ENCODE measurements at regions not wholly inside any gene's neighbourhood (a gene's known extent, or its start where the extent isn't known, plus 50 kb on each side); places are given as distances from the start of the nearest gene placed in this dataset.
"Not testable (repeated sequence)": the region's sequence is repeated elsewhere in the genome, so short reads cannot be mapped to it uniquely, and the experiment has no call there.

DNA sequence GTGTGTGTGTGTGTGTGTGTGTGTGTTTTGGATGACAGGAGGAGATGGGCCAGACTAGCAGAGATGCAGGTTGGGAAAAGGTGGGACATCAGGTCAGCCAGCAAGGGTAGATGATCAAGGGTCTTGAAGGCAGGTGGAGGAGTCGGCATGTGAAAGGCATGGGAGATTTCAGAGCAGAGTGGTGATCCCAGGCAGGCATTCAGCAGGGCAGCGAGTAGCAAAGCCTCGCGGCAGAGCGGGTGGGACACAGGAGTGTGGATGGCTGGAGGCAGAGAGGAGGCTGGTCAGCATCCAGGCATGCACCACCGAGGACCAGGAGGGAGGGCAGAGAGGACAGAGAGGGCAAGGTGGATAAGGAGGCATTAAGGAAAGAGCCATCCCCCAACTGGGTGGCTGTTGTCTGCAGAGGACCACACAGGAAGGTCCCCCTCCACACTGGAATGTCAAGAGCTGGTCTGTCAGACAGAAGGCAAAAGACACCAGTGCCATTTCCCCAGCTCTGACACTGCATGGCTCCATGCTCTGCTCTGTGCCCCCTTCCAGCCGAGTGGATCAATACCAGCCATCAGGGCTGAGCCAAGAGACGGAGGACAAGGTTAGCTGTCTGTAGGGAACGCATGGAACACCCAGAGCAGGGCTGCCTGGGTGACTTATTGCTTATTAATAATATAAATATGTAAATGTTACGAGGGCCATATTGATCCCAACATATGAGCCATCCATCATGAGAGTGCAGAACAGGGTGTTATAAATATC lies 74.8 kb upstream of the RPL38 start:
- Histone ChIP-seq H3K27me3 (replicated peaks; ENCODE audit: control insufficient read depth, insufficient read depth, low read length) (peaks cover 17% of the 10 kb centered on the region), H3K36me3 (ENCODE audit: control insufficient read depth, insufficient read depth, low read length, severe bottlenecking) (no peaks in the 10 kb centered on the region), H3K4me3 (ENCODE audit: low read length) (no peak overlapping the region), H3K4me1 (ENCODE audit: control insufficient read depth, insufficient read depth, low read length) (peaks cover 4% of the 10 kb centered on the region), H3K9me3 (ENCODE audit: control insufficient read depth, low read length) (peaks cover 5% of the 10 kb centered on the region), H3K9ac (ENCODE audit: low read length) (no peak overlapping the region)
- no peak for DNase-seq (ENCODE audit: low read depth)

DNA sequence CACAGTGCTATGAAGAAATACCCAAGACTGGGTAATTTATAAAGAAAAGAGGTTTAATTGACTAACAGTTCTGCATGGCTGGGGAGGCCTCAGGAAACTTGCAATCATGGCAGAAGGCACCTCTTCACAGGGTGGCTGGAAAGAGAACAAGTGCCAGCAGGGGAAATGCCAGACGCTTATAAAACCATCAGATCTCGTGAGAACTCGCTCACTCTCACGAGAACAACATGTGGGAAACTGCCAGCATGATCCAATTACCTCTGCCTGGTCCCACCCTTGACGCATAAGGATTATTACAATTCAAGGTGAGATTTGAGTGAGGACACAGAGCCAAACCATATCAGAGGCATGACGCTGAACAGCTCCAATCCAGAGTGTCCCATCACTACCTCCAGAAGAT lies 73.7 kb upstream of the RPL38 start:
- H3K4me1 ChIP-seq (ENCODE audit: control insufficient read depth, insufficient read depth, low read length); H3K4me3 ChIP-seq (ENCODE audit: low read length); DNase-seq (ENCODE audit: low read depth); H3K36me3 ChIP-seq (ENCODE audit: control insufficient read depth, insufficient read depth, low read length, severe bottlenecking); H3K9ac ChIP-seq (ENCODE audit: low read length); H3K9me3 ChIP-seq (ENCODE audit: control insufficient read depth, low read length): not testable (repeated sequence)
- peaks cover 17% of the 10 kb centered on the region for H3K27me3 ChIP-seq (replicated peaks; ENCODE audit: control insufficient read depth, insufficient read depth, low read length)

DNA sequence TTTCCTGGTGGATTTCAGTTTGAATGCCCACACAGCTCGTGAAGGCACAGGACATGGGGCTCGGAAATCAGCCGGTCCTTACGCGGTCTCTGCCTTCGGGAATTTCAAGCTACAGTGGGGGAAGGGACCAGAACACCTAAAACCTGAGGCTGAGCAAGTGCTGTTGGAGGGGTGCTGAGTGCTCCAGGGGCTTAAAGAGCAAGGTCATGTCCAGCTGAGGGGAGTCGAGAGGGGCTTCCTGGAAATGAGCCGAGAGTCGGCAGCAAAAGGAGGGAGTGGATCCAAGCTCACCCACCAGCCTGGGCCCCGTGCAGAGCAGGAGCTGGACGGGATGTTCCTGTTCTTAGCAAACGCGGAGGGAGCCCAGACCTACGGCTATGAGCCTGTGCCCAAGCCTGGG lies 73.2 kb upstream of the RPL38 start:
- no peaks in the 10 kb centered on the region for H3K4me1 ChIP-seq (ENCODE audit: control insufficient read depth, insufficient read depth, low read length)
- DNase-seq (ENCODE audit: low read depth): no peak
- H3K36me3 ChIP-seq (ENCODE audit: control insufficient read depth, insufficient read depth, low read length, severe bottlenecking): no peaks in the 10 kb centered on the region
- H3K9ac ChIP-seq (ENCODE audit: low read length): no peak overlapping the region
- no peak overlapping the region for H3K4me3 ChIP-seq (ENCODE audit: low read length)
- peaks cover 5% of the 10 kb centered on the region for H3K9me3 ChIP-seq (ENCODE audit: control insufficient read depth, low read length)
- H3K27me3 ChIP-seq (replicated peaks; ENCODE audit: control insufficient read depth, insufficient read depth, low read length): peaks cover 17% of the 10 kb centered on the region

DNA sequence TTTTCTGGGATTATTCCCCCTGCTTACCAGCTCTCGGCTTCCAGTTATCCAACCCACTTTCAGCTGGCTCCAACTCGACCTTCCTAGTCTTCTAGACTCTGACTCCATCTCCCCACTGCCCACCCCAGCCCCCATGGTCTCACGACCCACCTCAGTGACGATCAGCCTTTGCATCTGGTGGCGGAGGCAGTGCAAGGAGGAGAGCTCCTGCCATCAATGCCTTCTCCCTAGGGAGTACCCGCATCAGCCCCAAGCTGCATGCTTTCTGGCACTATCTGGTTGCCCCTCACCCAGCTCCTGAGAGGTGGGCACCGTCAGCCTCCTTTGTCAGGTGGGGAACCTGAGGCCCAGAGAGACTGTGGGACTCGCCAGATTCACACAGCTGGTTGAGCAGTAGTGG lies 72.6 kb upstream of the RPL38 start:
- Histone ChIP-seq H3K36me3 (ENCODE audit: control insufficient read depth, insufficient read depth, low read length, severe bottlenecking) (no peaks in the 10 kb centered on the region), H3K27me3 (replicated peaks; ENCODE audit: control insufficient read depth, insufficient read depth, low read length) (peaks cover 17% of the 10 kb centered on the region), H3K4me1 (ENCODE audit: control insufficient read depth, insufficient read depth, low read length) (no peaks in the 10 kb centered on the region), H3K9me3 (ENCODE audit: control insufficient read depth, low read length) (peaks cover 5% of the 10 kb centered on the region), H3K9ac (ENCODE audit: low read length) (no peak overlapping the region), H3K4me3 (ENCODE audit: low read length) (no peak overlapping the region)
- no peak for DNase-seq (ENCODE audit: low read depth)

DNA sequence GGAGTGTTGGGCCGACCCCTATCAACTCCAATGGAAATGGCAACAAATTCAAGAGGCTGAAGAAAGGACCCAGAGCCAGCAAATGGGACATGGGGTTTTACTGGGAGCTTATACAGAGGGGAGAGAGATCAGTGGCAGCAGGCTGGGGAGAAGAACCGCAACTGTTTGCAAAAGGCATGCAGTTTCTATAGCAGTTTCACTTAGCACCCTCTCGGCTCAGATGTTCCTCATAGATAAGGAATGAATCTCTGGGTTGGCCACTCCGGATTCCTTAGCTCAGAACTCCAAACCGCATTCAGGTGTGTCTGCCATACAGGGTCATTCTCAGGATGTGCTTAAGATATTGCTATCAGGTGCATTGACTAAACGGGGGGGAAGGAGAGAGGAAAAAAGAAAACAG lies 71.1 kb upstream of the RPL38 start:
- peaks cover 19% of the 10 kb centered on the region for H3K27me3 ChIP-seq (replicated peaks; ENCODE audit: control insufficient read depth, insufficient read depth, low read length)
- no peak overlapping the region for H3K4me3 ChIP-seq (ENCODE audit: low read length)
- no peak for DNase-seq (ENCODE audit: low read depth)
- no peaks in the 10 kb centered on the region for H3K36me3 ChIP-seq (ENCODE audit: control insufficient read depth, insufficient read depth, low read length, severe bottlenecking)
- no peaks in the 10 kb centered on the region for H3K4me1 ChIP-seq (ENCODE audit: control insufficient read depth, insufficient read depth, low read length)
- peaks cover 5% of the 10 kb centered on the region for H3K9me3 ChIP-seq (ENCODE audit: control insufficient read depth, low read length)
- no peak overlapping the region for H3K9ac ChIP-seq (ENCODE audit: low read length)

DNA sequence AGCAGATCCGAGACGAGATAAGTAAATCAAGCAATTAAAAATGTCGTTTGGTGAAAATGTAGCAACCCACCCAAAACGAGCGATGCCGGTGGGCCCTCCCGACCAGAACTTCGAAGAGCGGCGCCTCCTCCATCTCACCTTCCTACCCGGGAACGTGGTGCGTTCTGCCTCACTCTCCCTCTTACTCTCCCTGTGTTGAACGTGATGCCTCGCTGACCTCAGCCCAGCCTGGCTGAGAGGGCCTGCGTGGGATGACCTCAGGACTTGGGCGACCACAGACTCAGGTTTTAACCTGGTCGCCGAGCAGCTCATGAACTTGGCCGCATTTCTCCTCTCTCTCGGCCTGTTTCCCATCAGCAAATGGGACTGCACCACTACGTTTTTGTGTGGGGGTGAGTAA lies 69.7 kb upstream of the RPL38 start:
- no peak for DNase-seq (ENCODE audit: low read depth)
- peaks cover 18% of the 10 kb centered on the region for H3K27me3 ChIP-seq (replicated peaks; ENCODE audit: control insufficient read depth, insufficient read depth, low read length)
- H3K9ac ChIP-seq (ENCODE audit: low read length): no peak overlapping the region
- H3K9me3 ChIP-seq (ENCODE audit: control insufficient read depth, low read length): peaks cover 5% of the 10 kb centered on the region
- H3K4me3 ChIP-seq (ENCODE audit: low read length): no peak overlapping the region
- H3K36me3 ChIP-seq (ENCODE audit: control insufficient read depth, insufficient read depth, low read length, severe bottlenecking): no peaks in the 10 kb centered on the region
- H3K4me1 ChIP-seq (ENCODE audit: control insufficient read depth, insufficient read depth, low read length): no peaks in the 10 kb centered on the region

DNA sequence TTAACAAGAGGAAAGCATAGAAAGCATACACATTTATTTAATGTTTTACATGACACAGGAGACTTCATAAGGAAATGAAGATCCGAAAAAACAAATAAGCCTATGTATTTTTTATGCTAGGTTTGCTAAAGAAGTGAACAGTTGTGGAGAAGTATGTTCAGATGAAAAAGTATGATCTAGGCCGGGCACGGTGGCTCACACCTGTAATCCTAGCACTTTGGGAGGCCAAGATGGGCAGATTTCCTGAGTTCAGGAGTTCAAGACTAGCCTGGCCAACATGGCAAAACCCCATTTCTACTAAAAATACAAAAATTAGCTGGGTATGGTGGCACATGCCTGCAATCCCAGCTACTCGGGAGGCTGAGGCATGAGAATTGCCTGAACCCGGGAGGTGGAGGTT lies 69.2 kb upstream of the RPL38 start:
- H3K9me3 ChIP-seq (ENCODE audit: control insufficient read depth, low read length); H3K4me3 ChIP-seq (ENCODE audit: low read length); H3K9ac ChIP-seq (ENCODE audit: low read length); DNase-seq (ENCODE audit: low read depth); H3K36me3 ChIP-seq (ENCODE audit: control insufficient read depth, insufficient read depth, low read length, severe bottlenecking); H3K4me1 ChIP-seq (ENCODE audit: control insufficient read depth, insufficient read depth, low read length): not testable (repeated sequence)
- H3K27me3 ChIP-seq (replicated peaks; ENCODE audit: control insufficient read depth, insufficient read depth, low read length): peaks cover 16% of the 10 kb centered on the region

DNA sequence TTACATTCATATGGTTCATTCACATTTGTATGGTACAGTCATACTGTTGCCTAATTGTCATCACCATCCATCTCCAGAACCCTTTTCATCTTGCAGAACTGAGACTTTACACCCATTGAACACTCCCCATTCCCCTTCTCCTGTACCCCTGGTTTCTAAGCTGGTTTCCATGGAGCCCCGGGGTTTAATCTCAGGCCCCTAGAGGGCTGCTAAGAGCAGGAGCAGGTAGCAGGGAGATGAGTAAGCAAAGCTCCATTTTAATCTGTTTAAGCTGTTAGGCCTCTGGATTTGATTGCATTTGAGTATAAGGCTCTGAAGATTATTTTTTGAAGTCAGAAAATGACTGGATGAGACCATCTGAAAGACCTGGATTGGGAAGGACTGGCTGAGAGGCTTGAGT lies 68.5 kb upstream of the RPL38 start:
- DNase-seq (ENCODE audit: low read depth): no peak
- H3K9me3 ChIP-seq (ENCODE audit: control insufficient read depth, low read length): peaks cover 14% of the 10 kb centered on the region
- H3K4me3 ChIP-seq (ENCODE audit: low read length): no peak overlapping the region
- no peaks in the 10 kb centered on the region for H3K4me1 ChIP-seq (ENCODE audit: control insufficient read depth, insufficient read depth, low read length)
- H3K27me3 ChIP-seq (replicated peaks; ENCODE audit: control insufficient read depth, insufficient read depth, low read length): peaks cover 16% of the 10 kb centered on the region
- H3K36me3 ChIP-seq (ENCODE audit: control insufficient read depth, insufficient read depth, low read length, severe bottlenecking): no peaks in the 10 kb centered on the region
- no peak overlapping the region for H3K9ac ChIP-seq (ENCODE audit: low read length)

DNA sequence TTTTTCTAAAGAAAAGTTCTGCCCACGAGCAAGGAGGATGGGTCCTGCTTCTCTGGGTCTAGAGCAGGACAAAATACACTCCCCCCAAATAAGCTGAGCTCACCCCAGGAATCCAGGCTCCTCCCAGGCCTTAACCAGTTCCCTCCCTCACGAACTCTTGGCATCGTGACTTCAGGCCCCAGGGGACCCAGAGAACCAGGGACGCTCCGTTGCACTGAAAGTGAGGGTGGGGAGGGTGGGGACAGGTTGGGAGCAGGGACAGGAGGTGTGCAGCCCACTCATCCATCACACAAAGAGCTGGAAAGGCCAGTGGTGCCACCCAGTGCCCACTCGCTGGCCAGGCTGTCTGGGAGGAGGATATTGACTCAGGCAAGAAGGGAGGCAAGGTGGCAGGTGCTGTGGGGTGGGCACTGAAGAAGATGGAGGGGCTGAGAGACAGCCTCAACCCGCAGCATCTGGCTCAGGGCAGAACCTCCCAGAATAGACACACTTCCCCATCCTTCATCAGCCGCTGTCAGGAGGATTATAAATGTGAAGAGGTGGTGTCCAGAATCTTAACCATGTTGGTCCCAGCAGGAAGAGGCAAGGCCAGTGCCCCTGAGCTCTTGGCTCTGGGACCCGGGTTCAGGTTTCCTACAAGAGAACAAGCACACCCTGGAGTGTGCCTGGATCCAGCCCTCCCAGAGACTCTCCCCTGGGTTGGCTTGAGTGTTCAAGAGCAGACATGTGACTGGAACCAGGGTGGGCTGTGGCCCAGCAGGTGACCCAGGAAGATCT lies 67.9 kb upstream of the RPL38 start:
- DNase-seq (ENCODE audit: low read depth): no peak
- H3K9ac ChIP-seq (ENCODE audit: low read length): no peak overlapping the region
- H3K4me1 ChIP-seq (ENCODE audit: control insufficient read depth, insufficient read depth, low read length): no peaks in the 10 kb centered on the region
- H3K9me3 ChIP-seq (ENCODE audit: control insufficient read depth, low read length): peaks cover 18% of the 10 kb centered on the region
- no peaks in the 10 kb centered on the region for H3K36me3 ChIP-seq (ENCODE audit: control insufficient read depth, insufficient read depth, low read length, severe bottlenecking)
- H3K27me3 ChIP-seq (replicated peaks; ENCODE audit: control insufficient read depth, insufficient read depth, low read length): peaks cover 16% of the 10 kb centered on the region
- H3K4me3 ChIP-seq (ENCODE audit: low read length): no peak overlapping the region

DNA sequence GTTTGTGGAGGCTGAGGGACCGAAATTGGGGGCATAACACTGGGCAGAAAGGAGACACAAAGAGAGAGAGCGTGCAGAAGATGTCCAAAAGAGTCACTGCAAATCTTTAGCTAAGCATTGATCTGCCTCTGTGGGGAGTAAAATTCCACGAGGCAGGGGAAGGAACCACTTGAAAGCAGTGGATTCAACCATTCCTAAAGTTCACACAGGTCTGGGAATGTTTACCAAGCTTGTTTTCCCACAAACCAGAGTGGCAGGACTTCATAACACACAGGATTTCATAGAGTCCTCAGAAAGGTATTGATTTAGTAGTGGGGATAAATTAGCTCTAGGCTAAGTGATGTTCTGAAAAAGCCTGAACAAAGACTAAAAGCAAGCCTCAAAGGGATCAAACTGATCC lies 66.1 kb upstream of the RPL38 start:
- Histone ChIP-seq H3K4me3 (ENCODE audit: low read length) (no peak overlapping the region), H3K36me3 (ENCODE audit: control insufficient read depth, insufficient read depth, low read length, severe bottlenecking) (no peaks in the 10 kb centered on the region), H3K27me3 (replicated peaks; ENCODE audit: control insufficient read depth, insufficient read depth, low read length) (peaks cover 13% of the 10 kb centered on the region), H3K9ac (ENCODE audit: low read length) (no peak overlapping the region), H3K9me3 (ENCODE audit: control insufficient read depth, low read length) (peaks cover 29% of the 10 kb centered on the region), H3K4me1 (ENCODE audit: control insufficient read depth, insufficient read depth, low read length) (no peaks in the 10 kb centered on the region)
- no peak for DNase-seq (ENCODE audit: low read depth)

DNA sequence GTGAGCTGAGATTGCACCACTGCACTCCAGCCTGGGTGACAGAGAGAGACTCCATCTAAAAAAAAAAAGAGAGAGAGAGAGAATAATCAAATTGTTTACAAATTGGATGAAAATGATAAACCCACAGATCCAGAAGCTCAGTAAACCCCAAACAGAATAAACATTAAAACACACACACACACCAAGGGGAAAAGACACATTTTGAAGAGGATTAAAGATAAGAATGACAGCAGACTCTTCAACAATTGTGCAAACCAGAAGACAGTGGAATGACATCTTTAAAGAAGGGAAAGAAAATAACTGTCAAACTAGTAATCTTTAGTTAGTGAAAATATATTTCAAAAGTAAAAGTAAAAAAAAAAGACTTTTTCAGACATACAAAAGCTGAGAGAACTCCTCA lies 64.4 kb upstream of the RPL38 start:
- Histone ChIP-seq H3K27me3 (replicated peaks; ENCODE audit: control insufficient read depth, insufficient read depth, low read length) (peaks cover 10% of the 10 kb centered on the region), H3K4me1 (ENCODE audit: control insufficient read depth, insufficient read depth, low read length) (no peaks in the 10 kb centered on the region), H3K36me3 (ENCODE audit: control insufficient read depth, insufficient read depth, low read length, severe bottlenecking) (no peaks in the 10 kb centered on the region), H3K4me3 (ENCODE audit: low read length) (no peak overlapping the region), H3K9ac (ENCODE audit: low read length) (no peak overlapping the region), H3K9me3 (ENCODE audit: control insufficient read depth, low read length) (peaks cover 43% of the 10 kb centered on the region)
- no peak for DNase-seq (ENCODE audit: low read depth)

Measured in adipocyte (in vitro differentiated cells).